Tongue (tissue), 1 donor: ENCODE measurements at regions not wholly inside any gene's neighbourhood (a gene's known extent, or its start where the extent isn't known, plus 50 kb on each side); places are given as distances from the start of the nearest gene placed in this dataset.

Experiments used
- DNase-seq: peaks from one replicate; pipeline ENCODE4 v3.0.0-alpha.2; 2015

DNA sequence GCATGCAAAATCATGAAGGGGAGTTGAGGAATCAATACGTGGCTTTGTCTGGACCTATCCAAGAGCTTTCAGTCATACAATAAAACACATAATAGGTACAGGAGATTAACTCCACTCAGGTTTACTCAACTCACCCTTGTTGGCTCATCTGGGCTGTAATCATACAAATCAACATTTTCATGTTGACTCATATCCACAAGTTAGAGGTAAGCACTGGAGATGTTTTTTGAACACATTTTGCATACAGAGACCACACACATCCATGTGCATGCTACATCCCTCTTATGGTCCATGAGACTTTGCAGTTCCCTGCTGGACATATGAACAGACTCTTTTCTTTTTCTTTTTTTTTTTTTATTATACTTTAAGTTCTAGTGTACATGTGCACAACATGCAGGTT lies 336.9 kb upstream of the PIK3C3 start:
- DNase-seq = no peak

DNA sequence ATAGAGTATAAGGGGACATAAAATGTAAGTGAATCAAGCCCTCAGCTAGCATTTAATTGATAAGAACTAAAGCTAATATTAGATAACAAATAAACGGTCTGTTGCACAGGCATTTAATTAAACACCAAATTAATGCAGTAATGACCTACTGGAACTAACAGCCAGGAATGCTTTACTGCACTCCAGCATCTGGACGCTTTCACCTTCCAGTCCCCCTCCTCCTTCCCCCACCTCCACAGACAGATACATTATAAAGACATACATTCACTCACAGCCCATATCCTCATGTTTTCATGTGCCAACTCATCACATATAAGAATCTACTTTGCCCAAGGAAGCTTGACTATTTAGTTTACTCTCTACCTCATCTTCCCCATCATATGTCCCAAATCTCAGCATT lies 337.4 kb upstream of the PIK3C3 start:
- DNase-seq = no peak

DNA sequence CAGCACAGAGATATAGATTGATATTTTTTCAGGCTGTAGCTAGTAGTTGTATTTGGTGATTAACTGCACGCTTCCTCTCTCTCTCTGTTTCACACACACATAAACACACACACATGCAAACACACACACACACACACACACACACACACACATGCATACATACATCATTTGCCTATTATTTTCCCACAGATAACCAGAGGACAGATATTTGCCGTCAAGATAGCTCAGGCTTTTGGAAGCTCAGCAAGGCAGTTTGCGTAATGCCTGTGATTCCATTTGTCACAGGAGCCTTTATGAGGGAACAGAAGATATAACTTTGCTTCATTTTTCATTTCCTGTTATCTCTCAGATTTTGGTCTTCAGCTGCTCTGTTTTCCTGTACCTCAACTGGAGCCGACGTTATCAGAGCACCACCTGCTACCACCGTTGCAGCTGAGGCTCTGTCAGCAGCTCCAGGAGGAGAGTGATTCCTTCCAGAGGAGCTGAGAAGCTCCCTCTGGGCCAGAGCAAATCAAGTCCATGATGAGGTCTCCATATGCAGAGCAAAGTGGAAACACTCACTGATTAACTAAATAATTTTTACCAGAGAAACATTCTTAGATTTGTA lies 341.9 kb upstream of the PIK3C3 start:
- no peak for DNase-seq

DNA sequence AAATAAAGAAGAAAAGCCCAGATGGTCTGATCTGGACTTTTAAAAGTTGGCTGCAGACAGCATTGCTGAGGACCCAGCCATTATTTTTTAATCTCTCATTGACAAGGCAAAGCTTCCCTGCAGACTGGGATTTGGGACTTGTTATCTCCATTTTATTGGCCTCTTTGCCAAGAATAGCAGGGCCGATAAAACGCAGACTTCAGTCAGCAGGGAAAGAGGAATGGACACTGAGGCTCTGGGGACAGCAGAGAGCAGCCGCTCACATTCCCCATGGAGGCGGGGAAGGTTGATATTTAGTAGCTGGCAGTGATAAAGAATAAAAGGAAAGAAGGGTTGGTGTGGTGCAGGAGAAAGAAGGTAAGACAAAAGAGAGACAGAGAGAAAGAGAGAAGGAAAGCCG lies 350.1 kb upstream of the PIK3C3 start:
- no peak for DNase-seq

DNA sequence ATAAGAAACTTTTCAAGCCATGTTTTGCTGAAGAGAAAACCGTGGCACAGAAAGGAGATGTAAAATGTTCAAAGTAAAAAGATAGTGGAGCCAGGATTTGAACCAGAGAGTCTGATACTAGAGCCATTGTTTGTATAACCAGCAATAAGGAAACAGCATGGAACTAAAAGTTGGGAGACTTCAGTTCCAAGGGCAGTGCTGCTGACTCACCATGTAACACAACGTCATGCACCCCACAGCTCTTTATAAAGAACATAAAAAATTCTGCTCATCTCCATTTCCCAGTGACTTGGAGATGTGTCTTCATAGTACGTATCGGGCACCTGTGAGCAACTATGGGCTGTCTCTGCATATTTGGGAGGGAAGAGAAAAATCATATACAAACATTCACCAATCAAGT lies 353.0 kb upstream of the PIK3C3 start:
- no peak for DNase-seq

DNA sequence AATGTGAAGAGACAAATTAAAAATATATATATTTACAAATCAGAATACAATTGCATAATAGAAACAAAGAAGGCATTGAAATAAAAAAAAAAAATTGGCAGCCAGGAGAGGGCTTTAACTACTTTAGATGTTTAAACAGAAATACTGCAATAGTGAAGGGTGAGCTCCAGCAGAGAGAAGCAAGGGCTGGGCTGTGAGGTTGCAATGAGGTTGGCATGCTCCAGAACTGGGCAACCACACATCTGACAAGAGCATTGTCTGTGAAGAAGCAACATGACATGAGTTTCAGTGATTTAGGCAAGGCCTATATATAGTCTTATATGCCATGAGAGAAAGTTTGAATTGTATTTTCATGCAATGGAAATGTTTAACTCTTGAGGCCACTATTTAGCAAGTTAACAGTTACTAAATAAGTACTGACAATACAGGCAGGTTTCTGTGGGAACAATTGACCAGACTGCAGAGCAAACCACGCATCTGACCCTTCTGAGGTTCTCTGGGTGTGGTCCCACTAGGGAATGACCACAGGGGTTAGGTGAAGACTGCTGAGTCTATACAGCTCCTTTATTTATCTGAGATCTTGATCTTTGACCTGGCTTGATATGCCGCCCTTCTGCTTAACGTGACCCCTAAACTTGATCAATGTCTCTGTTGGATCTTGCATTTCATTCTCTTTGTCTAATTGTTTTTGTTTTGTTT lies 354.2 kb upstream of the PIK3C3 start:
- no peak for DNase-seq

DNA sequence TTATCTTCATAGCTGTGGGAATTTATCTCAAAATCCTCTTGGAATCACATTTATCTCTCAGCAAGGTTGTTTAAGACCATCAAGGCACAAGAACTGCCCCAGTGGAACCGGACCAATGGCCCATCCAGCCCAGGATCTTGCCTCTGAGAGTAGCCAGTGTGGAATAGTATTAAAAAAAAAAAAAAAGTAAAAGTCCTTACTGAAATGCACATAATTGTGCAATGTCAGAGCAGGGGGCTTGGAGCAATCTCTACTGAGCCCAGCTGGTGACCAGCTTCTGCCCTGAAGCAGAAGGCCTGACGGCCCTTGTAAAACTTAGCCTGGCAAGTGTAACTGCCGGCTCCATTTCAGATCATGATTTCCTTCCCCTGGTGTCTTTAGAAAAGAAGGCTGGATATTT lies 355.6 kb upstream of the PIK3C3 start:
- no peak for DNase-seq

DNA sequence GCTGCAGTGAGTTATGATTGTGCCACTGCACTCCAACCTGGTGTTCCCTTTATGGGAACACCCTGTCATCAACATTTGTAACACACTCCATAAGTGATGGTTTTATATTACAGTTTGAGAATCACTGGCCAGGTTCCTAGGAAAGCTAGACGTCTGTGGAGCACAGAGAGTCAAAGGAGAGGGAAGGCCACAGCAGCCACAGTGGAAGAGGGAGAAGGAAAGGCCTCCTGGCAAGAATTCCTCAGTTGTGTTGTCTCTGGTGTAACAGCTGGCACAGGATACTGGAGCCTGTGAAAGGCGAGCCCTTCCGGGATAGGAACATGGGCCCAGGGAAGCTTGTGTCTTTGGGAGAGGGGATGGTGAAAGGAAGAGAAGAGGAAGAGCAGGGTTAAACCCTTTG lies 360.5 kb upstream of the PIK3C3 start:
- peak; percentile 12 for DNase-seq

DNA sequence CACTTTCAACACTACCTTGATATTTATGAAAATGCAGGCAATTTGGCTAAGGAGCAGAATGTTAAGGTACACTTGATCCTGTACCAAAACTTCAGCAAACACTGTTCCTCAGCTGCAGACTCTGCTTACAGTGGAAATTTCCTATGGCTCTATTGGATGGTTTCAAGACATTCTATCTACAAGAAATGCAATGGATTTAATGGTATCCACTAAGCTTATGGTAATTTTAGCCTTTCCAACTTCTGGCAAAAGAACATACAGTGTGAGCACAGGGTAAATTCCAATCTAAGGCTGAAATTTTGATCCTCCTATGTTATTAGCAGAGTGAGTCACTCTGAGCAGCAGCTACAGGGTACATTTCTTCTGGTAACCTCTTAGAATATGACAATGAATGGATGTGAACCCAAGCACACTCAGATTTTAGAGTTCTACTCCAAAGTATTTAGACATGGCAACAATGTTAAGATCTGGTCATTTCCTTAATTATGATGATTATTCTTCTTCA lies 361.8 kb upstream of the PIK3C3 start:
- no peak for DNase-seq

DNA sequence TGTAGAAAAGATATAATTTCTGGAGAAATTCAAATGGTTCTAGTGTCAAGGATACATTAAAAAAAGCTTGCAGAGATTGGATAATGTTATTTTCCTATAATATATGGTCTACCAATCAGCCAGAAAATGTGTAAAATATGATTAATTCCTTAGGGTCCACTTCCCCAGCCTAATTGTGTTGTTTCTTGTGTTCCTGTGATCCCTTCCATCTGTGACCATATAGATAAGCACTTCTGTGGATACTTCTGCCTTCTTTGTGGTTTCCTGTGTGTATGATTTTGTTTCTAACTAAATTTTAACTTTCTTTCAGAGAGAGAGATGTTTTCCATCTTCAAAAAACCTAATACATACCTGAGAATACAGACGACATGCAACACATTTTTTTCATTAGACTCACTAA lies 367.1 kb upstream of the PIK3C3 start:
- DNase-seq = no peak

DNA sequence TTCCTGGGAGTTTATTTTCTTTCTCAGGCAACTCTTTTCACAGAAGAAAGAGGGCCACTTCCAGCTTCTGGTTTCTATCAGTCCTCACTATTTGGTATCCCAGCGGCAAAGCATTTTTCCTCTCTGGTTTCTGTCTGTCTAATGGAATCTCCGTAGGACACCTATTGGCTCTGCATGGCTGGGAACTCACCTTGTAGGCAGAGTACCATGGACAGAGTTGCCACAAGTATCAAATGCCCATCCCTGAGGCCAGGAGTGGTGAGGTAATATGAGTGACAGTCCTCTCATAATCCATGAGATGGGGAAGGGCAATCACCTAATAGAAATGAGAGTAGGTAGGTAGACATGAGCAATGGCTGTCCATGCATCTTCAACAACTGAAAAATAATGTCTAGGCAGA lies 369.5 kb upstream of the PIK3C3 start:
- no peak for DNase-seq

DNA sequence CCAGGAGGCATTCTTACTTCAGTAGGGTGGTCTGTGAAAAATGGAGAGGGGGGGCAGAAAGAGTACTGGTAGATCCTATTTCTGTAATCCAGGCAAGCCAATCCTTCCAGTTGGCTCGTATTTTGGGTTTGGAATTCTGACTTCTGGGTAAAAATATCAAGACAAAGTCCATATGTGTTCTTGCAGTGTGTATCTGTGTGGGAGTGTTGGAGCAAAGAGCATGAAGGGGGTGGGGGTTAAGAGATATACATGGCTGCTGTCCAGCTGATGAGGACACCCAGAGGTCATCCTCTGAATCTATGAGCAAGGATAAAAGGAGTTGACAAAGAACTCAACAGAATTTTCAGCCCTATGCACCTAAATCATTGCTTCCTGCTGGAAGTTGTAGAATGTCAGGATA lies 375.8 kb upstream of the PIK3C3 start:
- DNase-seq = no peak

DNA sequence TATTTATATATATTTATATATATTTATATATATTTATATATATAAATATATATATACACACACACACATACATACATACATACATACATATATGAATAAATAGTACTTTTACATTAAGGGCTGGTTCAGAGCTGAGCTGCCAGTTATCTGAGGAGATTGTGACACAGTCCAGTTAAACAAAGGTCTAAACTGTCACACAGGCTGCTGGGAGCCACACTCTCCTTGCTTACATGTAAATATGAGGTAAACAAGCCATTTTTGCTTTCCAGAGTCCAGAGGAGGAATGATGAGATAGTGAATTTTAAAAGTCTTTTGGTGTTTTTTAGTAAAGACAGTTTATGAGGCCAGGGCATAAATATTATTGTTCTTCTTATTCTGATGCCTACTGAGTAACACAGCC lies 377.5 kb upstream of the PIK3C3 start:
- DNase-seq = no peak

DNA sequence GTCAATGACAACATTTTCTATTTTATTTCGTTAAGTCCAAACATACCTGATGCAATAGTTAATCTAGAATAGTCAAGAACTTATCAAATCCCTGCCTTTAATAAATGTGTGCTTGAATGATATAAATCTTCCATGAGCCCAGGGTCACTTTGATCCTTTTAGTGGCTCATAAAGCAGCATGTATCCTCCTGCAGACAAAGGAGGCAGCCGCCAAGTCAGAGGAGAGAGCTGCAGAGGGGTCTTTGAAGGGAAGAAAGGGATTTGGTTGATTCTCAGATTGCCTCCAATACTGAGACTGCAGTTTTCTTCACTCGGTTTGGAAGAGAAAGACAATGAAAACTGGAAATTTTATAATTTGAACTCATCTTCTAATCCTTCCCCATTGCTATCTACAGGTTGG lies 378.4 kb upstream of the PIK3C3 start:
- DNase-seq = no peak

DNA sequence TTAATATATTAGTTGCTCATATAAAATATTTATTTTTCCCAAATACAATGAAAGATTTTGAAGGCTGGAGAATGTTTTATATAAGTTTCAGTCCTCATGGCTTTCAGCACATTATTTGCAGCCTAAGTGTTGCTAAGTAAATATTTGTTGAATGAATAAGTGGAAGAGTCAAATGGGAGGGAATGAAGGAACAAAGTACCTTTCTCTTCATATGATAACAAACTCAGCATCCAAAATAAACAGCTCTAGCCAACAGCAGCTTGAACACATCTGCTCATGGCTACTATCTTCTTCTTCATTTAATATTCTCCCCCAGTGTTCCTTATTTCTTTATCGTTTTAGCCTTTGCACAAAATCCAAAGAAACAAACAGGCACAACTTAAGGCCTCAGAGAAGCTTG lies 385.2 kb upstream of the PIK3C3 start:
- DNase-seq = no peak

DNA sequence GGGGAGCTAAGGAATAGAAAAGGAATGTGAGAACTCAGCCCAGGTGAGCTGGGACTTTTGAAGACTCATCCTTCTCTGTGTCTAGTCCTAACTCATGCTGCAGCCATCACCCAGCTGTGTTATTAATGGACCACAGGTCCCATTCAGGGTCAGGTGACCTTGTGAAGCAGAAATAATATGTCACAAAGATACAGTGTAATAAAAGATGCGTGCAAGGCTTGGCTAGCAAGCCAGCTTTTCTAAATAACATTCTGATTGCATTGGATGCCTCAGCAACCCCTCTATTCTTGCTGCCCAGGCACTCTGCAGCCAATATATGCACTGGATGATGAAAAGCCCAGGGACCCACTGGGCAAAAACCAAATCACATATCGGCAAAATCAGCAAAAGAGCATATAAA lies 393.1 kb upstream of the PIK3C3 start:
- DNase-seq = no peak

DNA sequence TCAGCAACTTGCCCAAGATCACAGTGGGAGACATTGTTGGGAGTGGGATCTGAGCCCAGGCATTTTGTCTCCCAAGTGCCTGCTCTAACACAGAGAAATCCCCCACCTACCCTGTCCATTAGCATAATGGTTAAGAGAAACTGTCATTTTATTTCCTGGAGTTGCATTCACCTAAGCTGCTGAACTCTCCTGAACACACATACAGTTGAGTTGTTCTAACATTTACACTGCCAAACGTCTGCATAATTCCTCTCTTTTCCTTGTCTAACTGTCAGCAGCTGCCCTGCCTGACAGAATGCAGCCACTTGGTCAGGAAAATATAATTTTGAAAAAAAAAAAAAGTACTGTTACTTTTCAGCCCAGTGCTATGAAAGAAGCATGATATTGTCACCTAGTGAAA lies 396.3 kb upstream of the PIK3C3 start:
- peak; percentile 8 for DNase-seq

DNA sequence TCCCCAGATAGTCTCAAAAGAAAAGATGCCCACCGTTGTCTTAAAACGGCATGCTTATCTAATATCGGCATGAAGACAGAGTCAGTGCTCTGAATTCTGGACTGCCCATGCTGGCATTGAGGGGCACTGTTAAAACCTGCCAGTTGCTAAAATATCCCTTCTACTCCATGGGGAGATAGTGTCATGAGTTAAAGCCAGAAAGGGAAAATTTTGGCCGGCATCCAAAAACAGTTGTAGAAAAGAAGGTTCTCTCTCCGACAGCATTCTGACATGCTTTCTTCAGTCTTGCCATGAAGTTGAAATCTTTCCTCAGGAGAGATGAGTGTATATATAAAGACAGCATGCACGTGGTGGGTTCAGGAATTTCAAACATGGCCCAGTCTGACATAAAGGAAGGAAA lies 401.3 kb upstream of the PIK3C3 start:
- peak; percentile 30 for DNase-seq

DNA sequence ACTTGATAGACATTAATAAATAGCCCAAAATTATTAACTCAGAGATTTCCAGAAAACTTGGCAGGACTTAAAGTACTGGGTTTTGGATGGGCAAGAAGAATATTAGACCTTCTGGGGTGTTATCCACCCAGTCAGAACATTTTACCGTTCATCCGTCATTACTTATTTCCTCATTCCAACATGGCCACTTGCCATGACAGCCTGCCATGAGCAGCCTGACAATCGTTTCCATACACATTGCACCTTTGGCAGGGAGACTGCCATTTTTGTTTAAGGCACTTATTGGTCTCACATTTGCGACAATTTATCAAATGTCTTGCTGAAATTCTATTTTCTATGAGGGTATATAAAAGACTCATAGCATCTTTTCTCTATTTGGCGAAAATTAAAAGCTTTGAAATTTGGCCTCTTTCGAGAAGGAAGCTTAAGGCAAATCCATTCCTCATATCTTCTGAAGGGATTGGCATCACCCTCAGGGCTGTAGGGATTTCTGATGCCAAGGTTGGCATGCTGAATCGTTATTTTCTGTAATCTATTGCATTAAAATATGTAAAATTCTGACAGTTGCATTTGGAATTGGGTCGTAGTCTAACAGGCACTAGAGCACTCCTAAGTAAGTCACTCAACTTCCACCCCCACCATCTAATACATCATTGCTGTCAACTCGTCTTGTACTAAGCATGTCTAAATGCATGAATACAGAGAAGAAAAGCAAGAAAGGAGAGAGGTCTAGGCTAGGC lies 406.3 kb upstream of the PIK3C3 start:
- no peak for DNase-seq

DNA sequence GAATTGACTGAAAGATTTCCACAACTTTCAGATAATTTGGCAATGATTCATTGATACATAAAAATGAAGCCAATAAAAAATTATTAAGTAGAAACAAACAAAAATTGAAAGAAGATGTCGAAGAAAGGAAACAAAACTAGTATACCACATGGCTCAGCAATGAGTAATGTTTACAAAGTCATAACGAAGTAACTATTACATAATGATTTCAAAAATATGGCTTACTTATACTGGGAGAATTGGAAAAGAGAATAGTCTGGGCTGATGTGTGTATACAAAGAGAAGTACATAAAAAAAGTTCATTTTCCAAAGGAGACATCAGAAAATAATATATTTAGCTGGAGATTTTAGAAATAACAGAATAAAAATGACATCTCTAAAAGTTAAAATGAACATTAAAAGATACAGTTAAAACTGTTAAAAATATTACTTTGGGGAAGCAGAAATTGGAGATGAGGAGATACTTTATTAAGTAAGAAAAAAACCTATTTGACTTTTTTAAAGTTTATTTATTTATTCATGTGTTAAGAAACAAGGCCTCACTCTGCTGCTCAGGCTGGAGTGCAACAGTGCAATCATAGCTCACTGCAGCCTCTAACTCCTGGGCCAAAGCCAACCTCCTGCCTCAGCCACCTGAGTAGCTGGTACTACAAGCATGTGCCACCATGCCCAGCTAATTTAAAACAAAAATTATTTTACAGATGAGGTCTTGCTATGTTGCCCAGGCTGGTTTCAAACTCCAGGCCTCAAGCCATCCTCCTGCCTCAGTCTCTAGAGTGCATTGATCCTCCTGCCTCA lies 409.7 kb upstream of the PIK3C3 start:
- DNase-seq = no peak

DNA sequence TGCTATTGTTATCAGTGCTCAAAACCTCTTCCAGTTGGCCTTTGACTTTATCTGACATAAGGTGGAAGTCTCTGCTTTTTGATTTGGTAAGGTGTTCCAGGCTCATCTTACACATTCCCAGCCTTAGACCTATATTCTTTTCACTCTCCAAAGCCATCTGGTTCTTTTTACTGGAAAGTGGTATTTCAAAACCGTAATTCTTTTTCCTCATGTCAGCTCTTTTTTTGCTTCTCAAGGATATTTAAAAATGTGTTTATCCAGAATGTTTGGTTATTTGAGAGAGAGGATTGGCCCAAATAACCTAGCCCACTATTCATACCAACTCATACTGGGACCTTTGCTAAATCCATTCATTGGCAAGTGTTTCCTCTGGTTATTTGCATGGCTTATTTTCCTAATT lies 411.2 kb upstream of the PIK3C3 start:
- no peak for DNase-seq

DNA sequence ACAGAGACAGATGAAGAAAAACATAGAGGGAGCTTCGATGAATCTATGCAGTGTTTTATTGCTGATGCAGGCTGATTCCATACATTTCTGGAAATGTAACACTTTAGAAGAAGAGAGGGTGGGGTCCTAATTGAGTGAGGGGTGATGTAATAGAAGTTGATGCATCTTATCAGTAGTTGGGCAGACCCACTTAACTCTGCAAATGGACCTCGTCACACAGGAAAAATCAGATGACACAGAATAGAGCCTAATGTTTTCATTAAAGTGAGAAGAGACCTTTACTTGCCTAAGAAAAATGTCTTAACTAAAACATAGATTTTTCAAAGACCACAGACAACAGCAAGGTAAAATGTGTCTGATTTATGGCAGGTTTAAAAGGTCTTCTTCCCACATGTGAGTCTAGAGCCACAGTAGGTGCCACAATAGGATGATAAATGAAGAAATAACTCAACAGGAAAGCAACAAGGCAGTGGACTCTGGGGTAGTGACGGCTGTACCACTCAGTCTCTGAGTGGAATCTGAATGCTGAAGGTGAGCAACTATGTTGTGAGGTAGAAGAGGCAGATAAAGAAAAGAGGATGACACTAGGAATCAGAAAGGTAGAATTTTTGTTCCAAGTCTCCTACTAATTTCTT lies 414.7 kb upstream of the PIK3C3 start:
- no peak for DNase-seq
